NB4 (cell line): ENCODE measurements at regions not wholly inside any gene's neighbourhood (a gene's known extent, or its start where the extent isn't known, plus 50 kb on each side); places are given as distances from the start of the nearest gene placed in this dataset.

Experiments
- DNase-seq: peaks from one replicate; pipeline ENCODE4 v3.0.0; 2010; ENCODE audit warnings: low read depth
- H3K4me3 ChIP-seq: one replicate; pipeline ENCODE4 v1.5.1; 2011; ENCODE audit warnings: mild to moderate bottlenecking, low read depth, low read length, moderate library complexity
- MYC ChIP-seq: IDR thresholded peaks from 2 replicates; pipeline ENCODE4 v1.6.1; 2011; ENCODE audit warnings: low read depth, low read length
- POLR2A ChIP-seq: IDR thresholded peaks from 2 replicates; pipeline ENCODE4 v1.6.1; 2011; ENCODE audit warnings: mild to moderate bottlenecking; ENCODE audit not compliant: insufficient read length; ENCODE audit errors: extremely low read depth
- TF ChIP-seq, protein P1 (sequence below): IDR thresholded peaks from 2 replicates; pipeline ENCODE4 v1.6.1; 2011; ENCODE audit warnings: low read depth, low read length
- TF ChIP-seq, protein P2 (sequence below): IDR thresholded peaks from one replicate; pipeline ENCODE4 v1.5.1; 2012; ENCODE audit warnings: low read depth, low read length

DNA sequence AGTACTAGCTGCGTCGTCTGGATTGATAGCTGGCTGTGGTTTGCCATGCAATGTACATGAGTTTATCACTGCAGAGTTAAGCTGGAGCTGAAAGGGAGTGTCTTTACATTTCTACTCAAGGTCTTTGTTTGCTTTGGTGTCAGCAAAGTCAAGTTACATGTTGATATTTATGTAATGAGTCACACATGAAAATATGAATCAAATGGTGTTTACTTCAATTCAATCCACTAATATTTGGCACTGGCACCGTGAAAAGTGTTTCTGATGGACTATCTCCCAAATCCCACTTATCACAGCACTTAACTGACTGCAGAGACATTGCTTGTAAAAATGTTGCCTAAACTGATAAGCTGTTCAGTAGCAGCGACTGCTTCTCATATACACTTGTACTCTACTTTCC lies 395.9 kb downstream of the TFEC start:
- TF ChIP-seq POLR2A (no peak), MYC (no peak)
- TF ChIP-seq, protein P1, sequence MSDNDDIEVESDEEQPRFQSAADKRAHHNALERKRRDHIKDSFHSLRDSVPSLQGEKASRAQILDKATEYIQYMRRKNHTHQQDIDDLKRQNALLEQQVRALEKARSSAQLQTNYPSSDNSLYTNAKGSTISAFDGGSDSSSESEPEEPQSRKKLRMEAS, result no peak
- TF ChIP-seq, protein P2, sequence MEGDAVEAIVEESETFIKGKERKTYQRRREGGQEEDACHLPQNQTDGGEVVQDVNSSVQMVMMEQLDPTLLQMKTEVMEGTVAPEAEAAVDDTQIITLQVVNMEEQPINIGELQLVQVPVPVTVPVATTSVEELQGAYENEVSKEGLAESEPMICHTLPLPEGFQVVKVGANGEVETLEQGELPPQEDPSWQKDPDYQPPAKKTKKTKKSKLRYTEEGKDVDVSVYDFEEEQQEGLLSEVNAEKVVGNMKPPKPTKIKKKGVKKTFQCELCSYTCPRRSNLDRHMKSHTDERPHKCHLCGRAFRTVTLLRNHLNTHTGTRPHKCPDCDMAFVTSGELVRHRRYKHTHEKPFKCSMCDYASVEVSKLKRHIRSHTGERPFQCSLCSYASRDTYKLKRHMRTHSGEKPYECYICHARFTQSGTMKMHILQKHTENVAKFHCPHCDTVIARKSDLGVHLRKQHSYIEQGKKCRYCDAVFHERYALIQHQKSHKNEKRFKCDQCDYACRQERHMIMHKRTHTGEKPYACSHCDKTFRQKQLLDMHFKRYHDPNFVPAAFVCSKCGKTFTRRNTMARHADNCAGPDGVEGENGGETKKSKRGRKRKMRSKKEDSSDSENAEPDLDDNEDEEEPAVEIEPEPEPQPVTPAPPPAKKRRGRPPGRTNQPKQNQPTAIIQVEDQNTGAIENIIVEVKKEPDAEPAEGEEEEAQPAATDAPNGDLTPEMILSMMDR, result no peak
- no peak overlapping the region for H3K4me3 ChIP-seq
- no peak for DNase-seq

DNA sequence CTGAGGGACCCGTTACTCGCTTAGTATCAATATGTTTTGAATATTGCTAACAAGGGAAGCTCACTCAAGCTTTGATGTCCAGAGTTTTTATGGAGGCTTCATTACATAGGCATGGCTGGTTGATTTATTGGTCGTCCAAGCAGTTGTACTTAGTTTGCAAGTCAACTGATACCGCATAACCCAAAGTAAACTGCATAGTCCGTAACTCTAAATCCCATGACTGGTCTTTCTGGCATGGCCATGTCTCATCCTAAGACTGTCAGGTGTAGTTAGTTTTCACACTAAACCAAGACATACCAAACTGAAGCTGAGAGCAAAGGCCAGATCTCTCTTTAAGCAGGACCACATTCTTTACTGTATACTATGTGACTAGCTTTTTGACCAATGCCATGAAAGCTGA lies 397.9 kb downstream of the TFEC start:
- H3K4me3 ChIP-seq, result no peak overlapping the region
- no peak for DNase-seq
- no peak for TF ChIP-seq MYC
- TF ChIP-seq, protein P2, result no peak
- TF ChIP-seq, protein P1, result no peak
- TF ChIP-seq POLR2A, result no peak

DNA sequence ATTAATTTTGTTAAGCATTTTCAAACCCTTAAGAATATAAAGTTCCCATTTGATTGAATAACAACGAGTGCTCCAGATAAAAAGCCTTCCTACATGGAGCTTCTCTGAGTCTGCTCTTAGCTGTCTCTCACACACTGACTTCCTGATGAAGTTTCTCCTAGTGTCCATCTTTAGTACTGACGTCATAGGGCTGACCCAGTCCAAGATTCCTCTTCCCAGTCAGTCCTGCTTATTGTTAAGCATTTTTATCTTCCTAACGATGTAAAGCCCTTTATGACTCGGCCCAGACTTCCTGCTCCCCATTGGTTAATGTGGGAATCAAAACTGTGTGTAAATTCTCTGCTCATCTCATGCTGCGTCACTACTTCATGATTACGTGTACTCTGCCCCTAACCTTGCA lies 398.8 kb downstream of the TFEC start:
- no peak for DNase-seq

DNA sequence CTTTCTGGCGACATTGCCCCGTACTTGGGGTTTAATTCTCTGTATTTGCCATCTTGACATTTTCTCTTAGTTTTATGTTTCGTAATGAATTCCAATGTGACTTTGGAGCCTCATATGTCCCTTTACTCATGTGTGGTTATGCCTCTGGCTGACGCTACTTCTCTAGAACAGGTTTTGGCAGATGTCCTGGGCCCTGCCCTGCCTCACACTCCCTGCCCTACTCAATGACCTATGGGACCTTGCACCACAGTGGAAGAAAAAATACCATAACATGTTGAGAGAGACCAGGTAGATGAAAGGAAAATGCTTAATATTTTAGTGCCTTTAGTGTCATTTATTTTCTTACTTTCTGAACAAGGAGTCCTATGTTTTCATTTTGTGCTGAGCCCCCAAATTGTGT lies 400.5 kb downstream of the TFEC start:
- H3K4me3 ChIP-seq, result no peak overlapping the region
- TF ChIP-seq, protein P1, result no peak
- TF ChIP-seq MYC, result no peak
- TF ChIP-seq, protein P2, result no peak
- no peak for TF ChIP-seq POLR2A
- DNase-seq, result no peak

More for the DNA sequence above, 398.8 kb downstream of the TFEC start:
- TF ChIP-seq, protein P1, result no peak
- no peak for TF ChIP-seq POLR2A
- TF ChIP-seq, protein P2, result no peak
- no peak for TF ChIP-seq MYC
- H3K4me3 ChIP-seq, result no peak overlapping the region

DNA sequence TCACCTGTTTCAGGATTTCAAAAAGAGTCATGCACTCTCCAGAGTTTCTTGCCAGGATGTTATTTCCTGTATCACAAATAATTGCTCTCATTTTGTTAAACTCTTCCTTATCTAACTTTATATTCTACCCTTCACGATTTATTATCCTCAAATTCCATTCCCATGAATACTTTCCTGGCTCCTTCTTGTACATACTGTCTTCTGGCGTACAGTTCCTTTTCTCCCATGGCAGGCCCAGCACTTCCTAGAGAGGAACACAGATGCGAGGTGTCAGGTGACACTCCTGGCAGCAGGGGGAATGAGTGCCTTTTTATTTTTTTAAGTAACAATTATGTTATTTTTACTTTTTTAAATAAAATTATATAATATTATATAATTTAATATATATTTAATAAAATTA lies 411.9 kb downstream of the TFEC start:
- TF ChIP-seq, protein P2, result no peak
- TF ChIP-seq, protein P1, result no peak
- TF ChIP-seq MYC (no peak), POLR2A (no peak)
- no peak for DNase-seq
- no peak overlapping the region for H3K4me3 ChIP-seq

DNA sequence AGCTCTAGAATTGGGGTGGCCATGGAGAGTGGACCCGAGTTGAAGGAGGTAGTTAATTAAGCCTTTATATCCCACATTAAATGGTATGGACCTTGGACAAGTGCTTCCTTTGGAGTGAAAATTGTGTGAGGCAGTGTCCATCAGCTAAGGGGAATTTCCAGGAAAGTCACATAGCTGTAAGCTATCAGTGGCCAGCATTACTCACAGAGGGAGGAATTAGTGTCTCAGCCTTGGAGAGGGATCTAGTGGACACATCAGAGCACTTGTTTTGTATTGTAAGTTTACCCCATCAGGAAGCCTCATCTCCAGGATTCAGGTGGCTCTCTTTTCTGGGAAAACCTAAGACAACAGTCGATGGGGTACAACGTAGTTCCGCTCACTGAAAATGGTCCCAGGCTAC lies 416.7 kb downstream of the TFEC start:
- DNase-seq, result no peak
- no peak overlapping the region for H3K4me3 ChIP-seq
- TF ChIP-seq POLR2A (no peak), MYC (no peak)
- TF ChIP-seq, protein P1, result no peak
- TF ChIP-seq, protein P2, result no peak
